IPS-20b (cell line): ENCODE measurements at regions not wholly inside any gene's neighbourhood (a gene's known extent, or its start where the extent isn't known, plus 50 kb on each side); places are given as distances from the start of the nearest gene placed in this dataset.
"Not testable (repeated sequence)": the region's sequence is repeated elsewhere in the genome, so short reads cannot be mapped to it uniquely, and the experiment has no call there.

Experiments
- H3K27ac ChIP-seq: one replicate; pipeline ENCODE4 v1.5.1; 2013; ENCODE audit warnings: low read length
- H3K27me3 ChIP-seq: 2 replicates; pipeline ENCODE4 v1.6.1; 2013; ENCODE audit warnings: mild to moderate bottlenecking, low read length, inconsistent platforms; ENCODE audit not compliant: insufficient read depth
- H3K36me3 ChIP-seq: 2 replicates; pipeline ENCODE4 v1.6.1; 2013; ENCODE audit warnings: low read depth, mild to moderate bottlenecking, inconsistent platforms, low read length, moderate library complexity; ENCODE audit not compliant: insufficient read depth
- H3K4me1 ChIP-seq: 2 replicates; pipeline ENCODE4 v1.6.1; 2013; ENCODE audit warnings: mild to moderate bottlenecking, control low read depth, inconsistent platforms, low read length, moderate library complexity; ENCODE audit not compliant: insufficient read depth
- H3K4me3 ChIP-seq: 2 replicates; pipeline ENCODE4 v1.5.1; 2013; ENCODE audit warnings: mild to moderate bottlenecking, low read length, inconsistent platforms
- H3K9ac ChIP-seq: 2 replicates; pipeline ENCODE4 v1.6.1; 2013; ENCODE audit warnings: low read depth, mild to moderate bottlenecking, inconsistent platforms, low read length, moderate library complexity
- H3K9me3 ChIP-seq: 2 replicates; pipeline ENCODE4 v1.6.1; 2013; ENCODE audit warnings: mild to moderate bottlenecking, low read depth, low read length, inconsistent platforms; ENCODE audit not compliant: insufficient read depth

DNA sequence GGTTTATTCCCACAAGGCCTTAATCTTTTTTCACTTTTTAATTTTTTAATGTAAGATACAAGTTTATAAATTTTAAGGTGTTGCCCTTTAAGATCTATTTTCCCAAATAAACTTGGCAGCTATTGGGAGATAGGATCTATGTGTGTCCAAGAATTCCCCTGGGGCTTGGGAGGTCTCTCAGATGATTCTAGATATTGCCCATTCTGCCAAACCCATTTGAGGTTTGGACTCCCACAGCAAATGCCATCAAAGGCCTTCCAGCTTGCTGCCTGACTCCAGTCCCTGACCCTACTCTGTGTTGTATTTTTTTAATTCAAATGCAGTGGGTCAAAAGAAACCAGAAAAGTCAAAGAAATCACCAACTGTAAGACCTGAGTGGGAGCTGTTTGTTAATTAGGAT, 120.0 kb upstream of the CHRDL1 start:
- no peaks in the 10 kb centered on the region for H3K9me3 ChIP-seq
- no peaks in the 10 kb centered on the region for H3K27me3 ChIP-seq
- no peak overlapping the region for H3K4me3 ChIP-seq
- H3K9ac ChIP-seq: no peak overlapping the region
- no peak overlapping the region for H3K27ac ChIP-seq
- no peaks in the 10 kb centered on the region for H3K4me1 ChIP-seq
- H3K36me3 ChIP-seq: no peaks in the 10 kb centered on the region

DNA sequence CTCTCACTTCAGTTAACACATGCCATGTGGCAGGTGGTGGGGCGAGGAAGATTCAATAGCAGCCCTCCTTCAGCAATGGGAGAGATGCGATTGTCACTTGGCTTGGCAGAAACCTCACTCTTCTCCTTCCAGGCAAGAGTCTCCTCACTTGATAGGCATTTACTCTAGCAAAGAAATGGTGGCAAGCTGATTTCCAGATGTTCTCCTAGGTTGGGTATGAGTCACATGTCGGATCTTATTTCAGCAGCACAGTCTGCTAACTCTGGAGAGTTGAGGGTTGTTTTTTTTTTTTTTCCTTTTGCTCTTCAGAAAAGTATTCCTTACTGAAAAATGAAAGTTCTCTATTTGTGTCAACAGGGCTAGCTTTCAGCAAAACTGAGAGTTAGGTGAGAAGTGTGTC, 119.5 kb upstream of the CHRDL1 start:
- no peaks in the 10 kb centered on the region for H3K27me3 ChIP-seq
- no peaks in the 10 kb centered on the region for H3K36me3 ChIP-seq
- no peak overlapping the region for H3K9ac ChIP-seq
- no peaks in the 10 kb centered on the region for H3K4me1 ChIP-seq
- H3K4me3 ChIP-seq: no peak overlapping the region
- H3K27ac ChIP-seq: no peak overlapping the region
- H3K9me3 ChIP-seq: no peaks in the 10 kb centered on the region

DNA sequence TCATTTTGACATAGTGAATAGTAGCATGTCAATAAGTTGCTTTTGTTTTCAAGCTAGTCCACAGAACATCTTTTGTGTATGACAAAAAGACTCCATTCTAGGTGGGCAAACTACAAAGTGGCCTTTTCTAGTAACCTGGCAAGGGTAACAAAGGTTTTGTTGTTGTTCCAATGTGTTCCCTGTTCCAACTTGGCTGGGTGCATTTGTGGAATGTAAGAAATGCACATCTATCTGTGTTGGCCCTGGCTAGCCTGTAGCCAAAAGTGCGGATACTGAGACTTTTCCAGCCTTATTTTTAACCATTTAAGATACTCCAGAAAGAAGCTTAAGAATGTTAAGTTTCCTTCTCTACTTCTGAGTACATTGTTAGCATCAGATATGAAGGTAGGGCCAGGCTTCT, 118.7 kb upstream of the CHRDL1 start:
- Histone ChIP-seq H3K27me3 (no peaks in the 10 kb centered on the region), H3K9ac (no peak overlapping the region), H3K9me3 (no peaks in the 10 kb centered on the region), H3K36me3 (no peaks in the 10 kb centered on the region), H3K4me1 (no peaks in the 10 kb centered on the region), H3K27ac (no peak overlapping the region), H3K4me3 (no peak overlapping the region)

DNA sequence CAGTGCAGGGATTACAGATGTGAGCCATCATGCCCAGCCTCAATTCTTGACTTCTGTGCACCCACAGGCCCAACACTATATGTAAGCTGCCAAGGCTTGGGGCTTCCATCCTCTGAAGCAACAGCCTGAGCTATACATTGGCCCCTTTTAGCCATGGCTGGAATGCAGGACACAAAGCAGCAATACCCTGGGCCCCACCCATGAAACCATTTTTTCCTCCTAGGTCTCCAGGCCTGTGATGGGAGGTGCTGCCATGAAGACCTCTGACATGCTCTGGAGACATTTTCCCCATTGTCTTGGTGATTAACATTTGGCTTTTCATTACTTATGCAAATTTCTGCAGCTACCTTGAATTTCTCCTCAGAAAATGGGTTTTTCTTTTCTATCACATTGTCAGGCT, 109.1 kb upstream of the CHRDL1 start:
- not testable (repeated sequence) for H3K27me3 ChIP-seq, H3K36me3 ChIP-seq, H3K4me3 ChIP-seq, H3K9me3 ChIP-seq, H3K4me1 ChIP-seq, H3K27ac ChIP-seq, H3K9ac ChIP-seq

DNA sequence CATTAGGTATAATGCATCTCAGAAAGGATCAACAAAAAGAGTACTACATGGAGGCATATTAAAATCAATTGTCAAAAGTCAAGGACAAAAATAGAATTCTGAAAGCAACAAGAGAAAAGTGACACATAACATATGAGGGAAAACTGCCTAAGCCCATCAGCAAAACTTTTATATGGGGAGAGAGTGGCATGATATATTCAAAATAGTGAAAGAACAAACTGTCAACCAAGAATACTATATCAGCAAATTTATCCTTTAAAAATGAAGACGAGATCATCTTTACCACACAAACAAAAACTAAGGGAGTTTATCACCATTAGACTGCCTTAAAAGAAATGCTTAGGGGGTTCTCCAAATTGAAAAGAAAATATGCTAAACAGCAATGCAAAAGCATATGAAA, 86.4 kb upstream of the CHRDL1 start:
- Histone ChIP-seq H3K9ac (no peak overlapping the region), H3K27ac (no peak overlapping the region), H3K4me1 (no peaks in the 10 kb centered on the region), H3K36me3 (no peaks in the 10 kb centered on the region), H3K9me3 (no peaks in the 10 kb centered on the region; the same call in 1 of the 2 replicates), H3K4me3 (no peak overlapping the region), H3K27me3 (no peaks in the 10 kb centered on the region)

DNA sequence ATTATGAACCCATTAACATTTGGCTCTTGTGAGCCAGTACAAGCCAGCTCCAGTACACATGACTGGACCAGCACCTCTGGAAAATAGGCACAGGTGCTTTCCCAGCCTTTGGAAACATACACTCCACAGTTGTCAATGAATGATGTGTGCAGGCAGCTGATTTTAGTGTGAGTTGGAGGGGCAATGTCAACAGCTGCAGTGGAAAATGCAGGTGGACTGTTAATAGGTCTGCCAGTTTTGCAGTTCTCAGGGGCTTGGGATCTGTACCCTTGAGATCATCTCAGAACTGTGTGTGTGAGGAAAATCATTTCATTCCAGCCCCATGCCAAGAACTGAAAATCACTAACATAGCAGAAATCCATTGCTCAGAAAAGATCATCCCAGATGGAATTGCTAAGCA, 81.7 kb upstream of the CHRDL1 start:
- Histone ChIP-seq H3K9ac (no peak overlapping the region), H3K27me3 (no peaks in the 10 kb centered on the region), H3K9me3 (no peaks in the 10 kb centered on the region; the same call in 1 of the 2 replicates), H3K4me3 (no peak overlapping the region), H3K4me1 (no peaks in the 10 kb centered on the region), H3K36me3 (no peaks in the 10 kb centered on the region), H3K27ac (no peak overlapping the region)

DNA sequence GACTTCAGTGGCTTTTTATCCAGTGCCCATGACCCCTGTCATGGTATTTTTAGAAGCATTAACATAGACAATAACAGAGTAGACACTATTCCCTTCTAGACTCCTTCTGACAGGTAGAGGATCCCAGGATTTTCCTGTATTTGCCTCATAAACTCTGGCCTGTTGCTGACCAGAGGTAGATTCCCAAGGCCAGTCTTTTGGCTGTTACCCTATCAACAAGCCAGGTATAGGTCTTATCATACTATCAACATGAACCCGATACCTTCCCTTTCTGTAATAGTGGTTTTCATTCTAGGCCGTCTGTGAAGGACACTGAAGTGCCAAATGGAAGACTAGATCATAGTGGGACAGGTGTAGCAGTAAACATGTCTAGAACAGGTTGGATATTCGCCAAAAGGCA, 76.2 kb upstream of the CHRDL1 start:
- Histone ChIP-seq H3K9me3 (no peaks in the 10 kb centered on the region), H3K27ac (no peak overlapping the region), H3K27me3 (no peaks in the 10 kb centered on the region), H3K4me3 (no peak overlapping the region), H3K36me3 (no peaks in the 10 kb centered on the region), H3K4me1 (no peaks in the 10 kb centered on the region), H3K9ac (no peak overlapping the region)

DNA sequence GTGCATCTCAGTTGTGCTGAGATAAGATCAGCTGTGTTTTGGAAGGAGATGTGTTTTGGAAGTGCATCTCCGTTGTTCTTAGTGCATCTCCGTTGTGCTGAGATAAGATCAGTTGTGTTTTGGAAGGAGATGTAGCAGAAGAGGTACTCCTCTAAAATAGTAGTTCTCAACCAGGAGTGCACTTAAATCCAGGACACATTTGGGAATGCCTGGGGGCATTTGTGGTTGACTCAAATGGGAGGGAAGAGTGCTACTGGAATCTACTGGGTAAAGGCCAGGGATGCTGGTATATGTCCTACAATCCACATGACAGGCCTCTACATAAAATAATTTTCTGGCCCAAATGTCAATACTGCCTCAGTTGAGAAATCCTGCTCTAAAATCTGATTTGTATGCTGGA, 70.8 kb upstream of the CHRDL1 start:
- no peak overlapping the region for H3K9ac ChIP-seq
- no peaks in the 10 kb centered on the region for H3K4me1 ChIP-seq
- H3K9me3 ChIP-seq: no peaks in the 10 kb centered on the region
- no peak overlapping the region for H3K27ac ChIP-seq
- no peaks in the 10 kb centered on the region for H3K27me3 ChIP-seq
- H3K4me3 ChIP-seq: no peak overlapping the region
- H3K36me3 ChIP-seq: no peaks in the 10 kb centered on the region

DNA sequence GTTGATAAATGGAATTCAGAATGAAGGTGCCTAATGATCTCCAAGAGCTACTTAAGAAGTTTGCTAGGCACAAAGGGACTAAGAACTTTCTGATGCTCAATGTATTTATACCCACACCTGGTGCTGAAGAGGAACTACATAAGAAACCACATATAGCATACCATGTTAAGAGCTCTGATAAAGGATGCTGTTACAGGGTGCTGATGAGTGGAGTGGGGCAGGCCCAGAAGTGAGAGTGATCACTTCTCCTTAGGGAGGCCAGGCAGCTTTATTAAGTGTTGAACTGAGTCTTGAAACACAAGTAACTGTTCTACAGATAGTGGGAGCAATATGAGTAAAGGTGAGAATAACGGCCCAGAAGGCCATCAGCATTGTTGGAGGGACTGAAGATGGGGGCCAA, 68.3 kb upstream of the CHRDL1 start:
- H3K9ac ChIP-seq: no peak overlapping the region
- no peak overlapping the region for H3K4me3 ChIP-seq
- no peaks in the 10 kb centered on the region for H3K4me1 ChIP-seq
- H3K36me3 ChIP-seq: no peaks in the 10 kb centered on the region
- no peaks in the 10 kb centered on the region for H3K9me3 ChIP-seq
- no peak overlapping the region for H3K27ac ChIP-seq
- H3K27me3 ChIP-seq: no peaks in the 10 kb centered on the region

DNA sequence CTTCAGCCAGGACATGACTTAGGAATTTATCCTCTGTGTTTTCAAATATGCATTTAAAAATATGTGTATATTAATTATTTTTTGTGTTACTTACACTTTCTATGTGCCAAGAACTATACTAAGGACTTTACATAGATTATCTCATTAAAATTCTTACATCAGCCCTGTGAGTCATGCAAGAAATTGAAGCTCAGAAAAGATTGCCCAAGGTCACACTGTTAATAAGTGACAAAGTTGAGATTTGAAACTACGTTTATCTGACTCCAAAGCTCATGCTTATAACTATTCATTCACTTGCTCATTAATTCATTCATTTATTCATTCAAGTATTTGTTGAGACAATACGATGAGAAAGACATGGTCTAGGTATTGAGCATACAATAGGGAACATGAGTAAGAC, 62.9 kb upstream of the CHRDL1 start:
- Histone ChIP-seq H3K9ac (no peak overlapping the region), H3K27ac (no peak overlapping the region), H3K27me3 (no peaks in the 10 kb centered on the region), H3K36me3 (no peaks in the 10 kb centered on the region), H3K4me1 (no peaks in the 10 kb centered on the region), H3K9me3 (no peaks in the 10 kb centered on the region), H3K4me3 (no peak overlapping the region)

DNA sequence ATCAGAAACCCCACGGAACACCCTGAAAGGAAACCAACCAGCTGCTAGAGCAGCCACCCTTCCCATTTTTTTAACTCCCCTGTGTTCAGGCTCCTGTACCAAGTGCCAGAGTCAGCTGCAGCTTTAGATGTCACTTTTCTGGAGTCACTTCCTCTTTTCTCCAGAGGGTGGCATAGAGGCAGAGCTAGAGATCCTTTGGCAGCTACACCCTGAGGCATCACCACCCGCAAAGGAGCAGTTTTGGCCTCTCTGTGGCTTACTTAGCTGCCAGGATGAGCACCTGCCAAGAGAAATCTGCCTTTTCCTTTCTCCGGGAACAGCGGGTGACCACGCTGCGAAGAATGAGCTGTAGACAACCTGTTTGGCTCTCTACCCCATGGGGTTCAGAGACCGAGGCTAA, 58.0 kb upstream of the CHRDL1 start:
- Histone ChIP-seq H3K4me3 (no peak overlapping the region), H3K9ac (no peak overlapping the region), H3K27me3 (no peaks in the 10 kb centered on the region), H3K27ac (no peak overlapping the region), H3K4me1 (no peaks in the 10 kb centered on the region), H3K9me3 (no peaks in the 10 kb centered on the region), H3K36me3 (no peaks in the 10 kb centered on the region)

DNA sequence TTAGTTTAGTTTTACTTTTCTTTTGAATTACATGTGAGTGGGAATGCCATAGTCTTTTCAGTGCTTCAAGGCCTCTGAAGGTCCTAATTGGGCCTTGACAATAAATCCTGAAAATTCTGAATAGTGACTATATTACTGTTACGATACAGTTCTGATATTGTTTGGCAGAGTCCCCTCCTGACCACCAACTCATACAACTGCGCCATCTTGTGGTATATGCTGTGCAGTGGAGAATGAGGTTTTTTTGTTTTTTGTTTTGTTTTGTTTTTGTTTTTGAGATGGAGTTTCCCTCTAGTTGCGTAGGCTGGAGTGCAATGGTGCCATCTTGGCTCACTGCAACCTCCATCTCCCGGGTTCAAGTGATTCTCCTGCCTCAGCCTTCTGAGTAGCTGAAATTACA, 56.6 kb upstream of the CHRDL1 start:
- Histone ChIP-seq H3K27ac (no peak overlapping the region), H3K4me3 (no peak overlapping the region), H3K36me3 (no peaks in the 10 kb centered on the region), H3K27me3 (no peaks in the 10 kb centered on the region), H3K9ac (no peak overlapping the region), H3K4me1 (no peaks in the 10 kb centered on the region), H3K9me3 (no peaks in the 10 kb centered on the region)

DNA sequence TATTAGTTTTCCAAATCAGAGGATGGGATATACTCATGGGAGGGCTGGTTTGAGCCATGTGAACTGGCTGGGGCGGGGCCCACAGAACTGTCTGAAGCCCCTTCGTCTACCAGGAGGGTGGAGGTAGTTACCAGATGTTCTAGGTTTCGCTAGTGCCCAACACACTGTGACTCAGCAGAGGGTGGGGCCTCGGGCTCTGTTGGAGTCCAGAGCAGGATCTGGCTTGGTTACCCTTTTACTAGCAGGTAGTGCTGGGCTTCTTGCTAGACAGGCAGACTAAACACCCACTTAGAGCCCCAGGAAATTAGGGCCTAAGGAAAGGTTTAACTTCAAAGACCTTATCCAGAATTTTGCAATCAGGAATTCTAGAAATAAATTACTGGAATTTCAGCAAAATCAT, 56.2 kb upstream of the CHRDL1 start:
- Histone ChIP-seq H3K9me3 (no peaks in the 10 kb centered on the region), H3K4me1 (no peaks in the 10 kb centered on the region), H3K27ac (no peak overlapping the region), H3K9ac (no peak overlapping the region), H3K36me3 (no peaks in the 10 kb centered on the region), H3K27me3 (no peaks in the 10 kb centered on the region), H3K4me3 (no peak overlapping the region)
